GM13976 (cell line): ENCODE measurements at regions not wholly inside any gene's neighbourhood (a gene's known extent, or its start where the extent isn't known, plus 50 kb on each side); places are given as distances from the start of the nearest gene placed in this dataset.

Experiments
- DNase-seq: peaks from one replicate; pipeline ENCODE4 v3.0.0; 2012; ENCODE audit warnings: low spot score
- in situ Hi-C: fragments of 300-500 bp; cut with MboI; formaldehyde crosslinking; loops from one replicate; pipeline ENCODE4 v1.12.0; 2022; ENCODE audit warnings: low sequenced_read_pairs, mixed read lengths, inconsistent platforms; ENCODE audit not compliant: unreplicated experiment
- TF ChIP-seq, protein P1 (sequence below): IDR thresholded peaks from 2 replicates; pipeline ENCODE4 v1.5.1; 2012; ENCODE audit warnings: borderline replicate concordance, mild to moderate bottlenecking; ENCODE audit not compliant: insufficient read depth; ENCODE audit errors: extremely low read depth, missing control alignments, control extremely low read depth

DNA sequence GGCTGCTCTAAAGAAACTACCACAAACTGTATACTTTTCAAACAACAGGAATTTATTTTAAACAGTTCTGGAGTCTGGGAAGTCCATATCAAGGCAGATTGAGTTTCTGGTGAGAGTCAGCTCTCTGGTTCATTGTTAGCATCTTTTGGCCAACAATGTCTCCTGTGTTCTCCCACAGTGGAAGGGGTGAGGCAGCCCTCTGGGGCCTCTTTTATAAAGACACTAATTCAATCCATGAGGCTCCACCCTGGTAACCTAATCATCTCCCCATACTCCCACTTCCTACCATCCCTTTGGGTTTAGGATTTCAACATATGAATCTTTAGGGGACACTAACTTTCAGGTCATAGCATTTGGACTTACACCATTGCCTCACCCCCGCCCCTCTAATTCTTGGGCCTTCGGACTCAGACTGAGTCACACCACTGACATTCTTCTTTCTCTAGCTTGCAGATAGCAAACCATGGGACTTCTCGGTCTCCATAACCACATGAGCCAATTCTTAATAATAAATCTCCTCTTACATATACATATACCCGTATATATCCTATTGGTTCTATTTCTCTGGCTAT lies 64.3 kb upstream of the ANTXRL start:
- in situ Hi-C loops: no loop called here
- TF ChIP-seq, protein P1, sequence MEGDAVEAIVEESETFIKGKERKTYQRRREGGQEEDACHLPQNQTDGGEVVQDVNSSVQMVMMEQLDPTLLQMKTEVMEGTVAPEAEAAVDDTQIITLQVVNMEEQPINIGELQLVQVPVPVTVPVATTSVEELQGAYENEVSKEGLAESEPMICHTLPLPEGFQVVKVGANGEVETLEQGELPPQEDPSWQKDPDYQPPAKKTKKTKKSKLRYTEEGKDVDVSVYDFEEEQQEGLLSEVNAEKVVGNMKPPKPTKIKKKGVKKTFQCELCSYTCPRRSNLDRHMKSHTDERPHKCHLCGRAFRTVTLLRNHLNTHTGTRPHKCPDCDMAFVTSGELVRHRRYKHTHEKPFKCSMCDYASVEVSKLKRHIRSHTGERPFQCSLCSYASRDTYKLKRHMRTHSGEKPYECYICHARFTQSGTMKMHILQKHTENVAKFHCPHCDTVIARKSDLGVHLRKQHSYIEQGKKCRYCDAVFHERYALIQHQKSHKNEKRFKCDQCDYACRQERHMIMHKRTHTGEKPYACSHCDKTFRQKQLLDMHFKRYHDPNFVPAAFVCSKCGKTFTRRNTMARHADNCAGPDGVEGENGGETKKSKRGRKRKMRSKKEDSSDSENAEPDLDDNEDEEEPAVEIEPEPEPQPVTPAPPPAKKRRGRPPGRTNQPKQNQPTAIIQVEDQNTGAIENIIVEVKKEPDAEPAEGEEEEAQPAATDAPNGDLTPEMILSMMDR: no peak
- DNase-seq: no peak

- TF ChIP-seq, protein P1: no peak
- in situ Hi-C loops: no loop called here
- no peak for DNase-seq
These were observed 63.7 kb upstream of the ANTXRL start for GRCh38 chr10:46223064-46223480.

DNA sequence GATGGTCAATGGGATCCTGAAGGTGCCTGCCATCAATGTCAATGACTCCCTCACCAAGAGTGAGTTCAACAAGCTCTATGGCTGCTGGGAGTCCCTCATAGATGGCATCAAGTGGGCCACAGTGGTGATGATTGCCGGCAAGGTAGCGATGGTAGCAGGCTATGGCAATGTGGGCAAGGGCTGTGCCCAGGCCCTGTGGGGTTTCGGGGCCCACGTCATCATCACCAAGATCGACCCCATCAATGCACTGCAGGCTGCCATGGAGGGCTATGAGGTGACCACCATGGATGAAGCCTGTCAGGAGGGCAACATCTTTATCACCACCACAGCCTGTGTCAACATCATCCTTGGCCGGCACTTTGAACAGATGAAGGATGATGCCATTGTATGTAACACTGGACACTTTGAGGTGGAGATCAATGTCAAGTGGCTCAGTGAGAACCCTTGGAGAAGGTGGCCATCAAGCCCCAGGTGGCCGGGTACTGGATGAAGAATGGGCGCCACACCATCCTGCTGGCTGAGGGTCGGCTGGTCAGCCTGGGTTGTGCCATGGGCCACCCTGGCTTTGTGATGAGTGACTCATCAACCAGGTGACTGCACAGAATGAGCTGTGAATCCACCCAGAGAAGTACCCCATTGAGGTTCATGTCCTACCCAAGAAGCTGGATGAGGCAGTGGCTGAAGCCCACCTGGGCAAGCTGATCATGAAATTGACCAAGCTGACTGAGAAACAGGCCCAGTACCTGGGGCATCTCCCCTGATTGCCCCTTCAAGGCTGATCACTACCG lies 63.0 kb upstream of the ANTXRL start:
- TF ChIP-seq, protein P1: no peak
- in situ Hi-C loops: no loop called here
- DNase-seq: no peak

- no peak for DNase-seq
- TF ChIP-seq, protein P1: no peak
- in situ Hi-C loops: no loop called here
These were observed 62.4 kb upstream of the ANTXRL start for GRCh38 chr10:46224414-46224682.

GRCh38 chr10:46225597-46225996 lies 61.2 kb upstream of the ANTXRL start:
- DNase-seq: no peak
- in situ Hi-C loops: loop anchor here (25.0 kb wide), 1 partner anchor 988 kb away; no protein-coding TSS in a partner anchor
- TF ChIP-seq, protein P1: no peak

DNA sequence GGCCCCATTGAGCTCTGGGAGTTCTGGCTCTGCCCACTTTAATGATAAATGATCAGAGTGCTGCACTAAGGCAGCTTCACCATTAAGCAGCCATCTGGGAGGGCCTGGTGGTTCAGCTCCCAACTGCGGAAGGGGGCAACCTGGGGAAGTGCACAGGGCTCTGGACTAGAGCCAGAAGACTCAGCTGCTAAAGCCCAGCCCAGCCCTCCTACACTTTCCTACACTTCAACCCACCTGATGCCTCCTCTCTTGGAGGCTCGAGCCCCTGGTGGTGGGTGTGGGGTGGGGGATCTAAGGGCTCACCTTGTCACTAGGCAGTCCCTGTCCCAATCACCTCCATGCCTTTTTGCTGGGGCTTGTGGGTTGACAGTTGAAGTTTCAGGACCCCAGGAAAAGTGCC lies 60.6 kb upstream of the ANTXRL start:
- no peak for DNase-seq
- in situ Hi-C loops: loop anchor here (25.0 kb wide), 1 partner anchor 989 kb away; no protein-coding TSS in a partner anchor
- TF ChIP-seq, protein P1: no peak
